Coronary artery (tissue), 2 donors: ENCODE measurements at regions not wholly inside any gene's neighbourhood (a gene's known extent, or its start where the extent isn't known, plus 50 kb on each side); places are given as distances from the start of the nearest gene placed in this dataset.

Experiments
- DNase-seq: peaks from one replicate; pipeline ENCODE4 v3.0.0-alpha.2; 2017; ENCODE audit warnings: low spot score
- H3K27ac ChIP-seq, 2 donors: fragments of 200-600 bp; sonication (generic); one replicate each; pipeline ENCODE4 v1.5.1; 2016 to 2019
- H3K4me3 ChIP-seq: fragments of 200-600 bp; sonication (generic); 2 replicates; pipeline ENCODE4 v1.5.1; 2016; ENCODE audit warnings: mild to moderate bottlenecking, moderate library complexity
- TF ChIP-seq, protein P1 (sequence below): fragments of 200-600 bp; sonication (generic); IDR thresholded peaks from one replicate; pipeline ENCODE4 v1.5.1; 2019; ENCODE audit warnings: antibody characterized with exemption

- TF ChIP-seq, protein P1, sequence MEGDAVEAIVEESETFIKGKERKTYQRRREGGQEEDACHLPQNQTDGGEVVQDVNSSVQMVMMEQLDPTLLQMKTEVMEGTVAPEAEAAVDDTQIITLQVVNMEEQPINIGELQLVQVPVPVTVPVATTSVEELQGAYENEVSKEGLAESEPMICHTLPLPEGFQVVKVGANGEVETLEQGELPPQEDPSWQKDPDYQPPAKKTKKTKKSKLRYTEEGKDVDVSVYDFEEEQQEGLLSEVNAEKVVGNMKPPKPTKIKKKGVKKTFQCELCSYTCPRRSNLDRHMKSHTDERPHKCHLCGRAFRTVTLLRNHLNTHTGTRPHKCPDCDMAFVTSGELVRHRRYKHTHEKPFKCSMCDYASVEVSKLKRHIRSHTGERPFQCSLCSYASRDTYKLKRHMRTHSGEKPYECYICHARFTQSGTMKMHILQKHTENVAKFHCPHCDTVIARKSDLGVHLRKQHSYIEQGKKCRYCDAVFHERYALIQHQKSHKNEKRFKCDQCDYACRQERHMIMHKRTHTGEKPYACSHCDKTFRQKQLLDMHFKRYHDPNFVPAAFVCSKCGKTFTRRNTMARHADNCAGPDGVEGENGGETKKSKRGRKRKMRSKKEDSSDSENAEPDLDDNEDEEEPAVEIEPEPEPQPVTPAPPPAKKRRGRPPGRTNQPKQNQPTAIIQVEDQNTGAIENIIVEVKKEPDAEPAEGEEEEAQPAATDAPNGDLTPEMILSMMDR, result no peak
Measured at GRCh38 chr7:445563-446288, 73.9 kb downstream of the PDGFA start.

GRCh38 chr7:446289-446935, 73.2 kb downstream of the PDGFA start:
- DNase-seq, result no peak
- no peak overlapping the region for H3K27ac ChIP-seq
- TF ChIP-seq, protein P1, result no peak
- no peak overlapping the region for H3K4me3 ChIP-seq

More at GRCh38 chr7:445563-446288, 73.9 kb downstream of the PDGFA start:
- no peak overlapping the region for H3K4me3 ChIP-seq
- no peak for DNase-seq
- H3K27ac ChIP-seq, result no peak overlapping the region
